Urinary bladder (tissue), 3 donors: ENCODE measurements at regions not wholly inside any gene's neighbourhood (a gene's known extent, or its start where the extent isn't known, plus 50 kb on each side); places are given as distances from the start of the nearest gene placed in this dataset.

Source experiments
- DNase-seq: peaks from one replicate; pipeline ENCODE4 v3.0.0-alpha.2; 2015; ENCODE audit errors: extremely low spot score
- H3K27ac ChIP-seq: one replicate; pipeline ENCODE4 v1.5.1; 2013; ENCODE audit warnings: low read depth, mild to moderate bottlenecking, moderate library complexity
- H3K36me3 ChIP-seq: one replicate; pipeline ENCODE4 v1.6.1; 2013; ENCODE audit warnings: mild to moderate bottlenecking, moderate library complexity; ENCODE audit not compliant: insufficient read depth
- H3K4me1 ChIP-seq: one replicate; pipeline ENCODE4 v1.6.1; 2013; ENCODE audit warnings: mild to moderate bottlenecking, moderate library complexity; ENCODE audit not compliant: insufficient read depth
- H3K4me3 ChIP-seq: one replicate; pipeline ENCODE4 v1.5.1; 2013; ENCODE audit warnings: low read depth, low read length
- WGBS: extraction: QIAGEN DNeasy Blood & Tissue Kit; methylation state at CpG from one replicate; pipeline ENCODE4 v1.1.7; 2013; 5-methylcytosine and 5-hydroxymethylcytosine counted together
- donor health status: healthy with polysubstance abuse.
- donor health status: healthy.

DNA sequence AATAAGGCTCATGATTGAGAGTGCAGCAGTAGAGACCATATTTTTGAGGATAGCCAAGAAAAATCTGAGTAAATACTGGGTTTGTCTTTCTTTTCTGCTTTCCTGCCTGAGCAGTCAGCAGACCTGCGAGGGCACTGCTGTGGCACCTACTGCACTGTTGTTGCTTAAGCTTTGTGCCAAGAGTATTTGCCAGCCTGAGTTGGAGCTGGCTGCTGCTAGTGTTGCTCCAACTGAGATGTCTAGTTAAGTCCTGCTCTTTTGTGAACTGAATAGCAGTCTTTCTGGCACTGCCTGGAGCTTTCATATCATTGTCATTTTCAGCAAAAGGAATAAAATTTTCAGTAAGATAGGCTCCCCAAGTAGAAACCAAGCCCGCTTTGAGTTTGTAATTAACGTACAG, 214.5 kb upstream of the P2RY1 start:
- no peaks in the 10 kb centered on the region for H3K4me1 ChIP-seq

DNA sequence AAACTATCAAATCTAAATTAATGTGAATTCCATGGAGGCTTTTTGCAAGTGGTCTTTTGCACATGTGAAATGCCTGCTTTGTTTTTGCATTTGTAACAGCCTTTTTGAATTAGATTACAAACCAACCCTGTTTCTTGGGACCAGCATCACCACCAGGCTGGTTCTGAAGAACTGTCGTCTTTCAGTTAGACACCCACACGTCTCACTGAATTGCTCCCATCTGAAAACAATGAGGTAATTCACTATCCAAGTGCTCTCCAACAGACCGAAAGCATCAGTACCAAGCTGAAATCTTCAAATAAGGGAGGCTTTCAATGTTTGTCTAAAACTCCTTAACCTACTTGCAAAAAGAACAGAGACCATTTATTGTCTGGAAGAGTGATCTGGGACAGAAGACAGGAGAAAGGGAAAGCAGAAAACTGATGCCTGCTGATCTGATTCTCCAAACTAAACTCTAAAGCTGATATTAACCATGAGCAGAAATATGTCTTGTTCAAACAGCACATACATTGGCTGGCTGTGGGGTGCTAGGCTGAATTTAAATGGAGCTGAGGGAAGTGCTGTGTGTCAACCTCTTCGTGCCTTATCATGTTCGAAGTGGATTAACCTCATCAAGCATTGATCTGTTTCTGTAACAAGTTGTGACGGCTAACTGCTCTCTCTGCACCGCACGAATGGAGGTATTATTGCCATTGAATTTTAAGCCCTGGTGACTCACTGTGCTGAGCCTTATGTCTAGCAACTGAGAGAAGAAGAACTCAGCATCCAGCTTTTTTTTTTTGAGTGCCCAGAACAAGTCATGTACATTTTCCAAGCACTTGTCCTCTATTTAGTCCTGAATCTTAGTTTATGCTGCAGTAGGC, 213.7 kb upstream of the P2RY1 start:
- Histone ChIP-seq H3K4me3 (no peak overlapping the region), H3K27ac (no peak overlapping the region), H3K36me3 (no peaks in the 10 kb centered on the region), H3K4me1 (no peaks in the 10 kb centered on the region)
- WGBS, result 38% methylated on average over 8 of the region's 8 CpGs
- no peak for DNase-seq

More for the DNA sequence above, 214.5 kb upstream of the P2RY1 start:
- Histone ChIP-seq H3K36me3 (no peaks in the 10 kb centered on the region), H3K4me3 (no peak overlapping the region), H3K27ac (no peak overlapping the region)
- no peak for DNase-seq
- WGBS, result 79% methylated on average over 3 of the region's 3 CpGs

DNA sequence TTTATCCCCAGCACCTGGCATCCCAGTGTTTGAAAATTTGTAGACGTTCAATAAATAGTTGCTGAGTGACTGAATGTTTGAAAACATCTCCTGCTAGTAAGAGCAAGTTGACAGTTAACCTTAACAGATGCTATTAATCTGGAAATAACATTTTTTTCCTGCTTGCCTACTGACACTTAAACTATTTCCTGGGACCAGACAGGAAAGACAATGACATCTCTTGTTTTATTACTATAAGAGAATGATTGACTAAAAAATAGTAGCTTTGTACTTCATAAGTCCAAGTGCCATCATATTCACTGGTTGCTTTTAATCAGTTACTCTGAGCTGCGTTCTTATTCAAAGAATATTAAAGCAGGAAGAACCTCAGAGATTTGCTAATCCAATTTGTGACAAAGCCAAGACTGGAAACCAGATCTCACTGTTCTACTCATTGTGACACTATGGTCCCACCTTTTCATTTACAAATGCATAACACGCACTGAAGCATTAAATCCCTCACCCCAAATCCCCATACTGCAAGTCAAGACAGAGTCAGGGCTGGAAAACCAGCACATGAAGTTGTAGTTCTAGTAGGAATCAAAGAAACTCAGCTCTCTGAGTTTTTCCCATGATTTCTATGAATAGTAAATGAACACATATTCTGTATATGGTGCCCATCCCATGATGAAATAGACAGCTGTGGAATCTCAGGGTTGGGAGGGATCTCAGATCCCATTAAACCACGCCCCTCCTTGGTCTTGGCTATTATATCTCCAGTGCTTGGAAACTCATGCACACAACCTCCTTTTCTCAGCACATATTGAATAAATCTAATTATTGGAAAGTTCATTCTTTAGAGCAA, 212.7 kb upstream of the P2RY1 start:
- WGBS, result 66% methylated on average over 4 of the region's 4 CpGs
- no peak overlapping the region for H3K27ac ChIP-seq
- no peak for DNase-seq

DNA sequence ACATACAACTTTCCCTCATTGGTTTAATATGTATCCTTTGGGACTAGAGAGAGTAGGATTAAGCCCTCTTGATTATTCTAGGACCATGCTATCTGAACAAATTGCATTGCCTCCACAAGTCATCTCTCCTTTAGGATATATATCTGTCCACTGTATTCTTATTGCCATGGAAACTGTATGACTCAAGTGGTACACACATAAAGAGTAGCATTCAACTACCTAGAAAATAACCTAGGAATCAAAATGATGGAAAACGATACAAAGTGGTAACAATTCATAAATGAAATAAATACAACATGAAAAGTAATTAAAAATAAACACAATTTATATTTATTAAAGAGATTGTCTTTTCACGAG, 212.1 kb upstream of the P2RY1 start:
- WGBS, result 78% methylated on average over 2 of the region's 2 CpGs
- no peak for DNase-seq
- no peak overlapping the region for H3K4me3 ChIP-seq
- no peaks in the 10 kb centered on the region for H3K36me3 ChIP-seq
- H3K27ac ChIP-seq, result no peak overlapping the region
- H3K4me1 ChIP-seq, result no peaks in the 10 kb centered on the region

More for the DNA sequence above, 212.7 kb upstream of the P2RY1 start:
- no peaks in the 10 kb centered on the region for H3K36me3 ChIP-seq
- no peaks in the 10 kb centered on the region for H3K4me1 ChIP-seq
- no peak overlapping the region for H3K4me3 ChIP-seq

DNA sequence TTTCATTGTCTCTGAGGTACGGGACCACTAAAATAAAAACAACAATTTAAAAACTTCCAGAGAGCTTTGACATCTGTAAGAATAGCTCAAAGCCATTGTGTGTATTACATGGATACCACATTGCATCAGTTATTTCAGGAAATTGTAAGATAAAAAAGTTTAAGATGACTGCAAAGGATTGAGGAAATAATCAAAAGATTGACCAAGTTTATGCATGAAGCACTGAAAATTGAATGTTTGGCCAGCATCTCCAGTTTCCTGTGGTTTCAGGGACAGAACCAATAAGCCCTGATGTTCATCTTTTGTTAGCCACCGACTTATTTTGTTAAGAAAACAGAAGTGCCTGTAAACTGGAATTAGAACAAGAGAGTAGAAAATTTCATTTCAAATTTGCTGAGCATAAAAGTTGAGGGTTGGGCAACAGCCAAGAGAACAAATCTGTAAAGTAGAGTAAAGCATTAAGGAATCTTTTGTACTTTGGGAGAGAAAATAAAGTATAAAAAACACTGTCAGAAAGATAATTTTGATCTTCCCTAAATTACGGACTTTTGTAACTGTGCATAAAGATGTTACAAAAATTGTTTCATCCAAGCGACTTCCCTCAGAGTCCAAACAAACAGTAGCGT, 211.5 kb upstream of the P2RY1 start:
- Histone ChIP-seq H3K4me1 (no peaks in the 10 kb centered on the region), H3K4me3 (no peak overlapping the region), H3K27ac (no peak overlapping the region), H3K36me3 (no peaks in the 10 kb centered on the region)
- no peak for DNase-seq
- WGBS, result 59% methylated on average over 5 of the region's 5 CpGs

DNA sequence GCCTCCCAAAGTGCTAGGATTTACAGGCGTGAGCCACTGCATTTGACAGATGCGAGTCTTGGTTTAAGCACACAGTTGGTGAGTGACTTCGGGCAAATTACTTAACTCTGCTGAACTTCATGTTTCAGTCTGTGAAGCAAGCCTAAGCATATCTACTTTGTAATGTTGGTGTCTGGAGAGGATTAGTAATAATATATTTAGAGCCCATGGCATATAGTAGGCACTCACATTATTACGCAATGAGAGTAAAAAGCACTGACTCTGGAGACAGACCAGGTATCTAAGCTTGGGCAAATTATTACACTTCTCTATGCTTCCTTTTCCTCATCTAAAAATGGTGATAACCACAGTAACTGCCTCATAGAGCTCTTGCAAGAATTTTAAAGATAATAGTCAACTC, 208.7 kb upstream of the P2RY1 start:
- H3K27ac ChIP-seq, result no peak overlapping the region
- no peak overlapping the region for H3K4me3 ChIP-seq
- no peaks in the 10 kb centered on the region for H3K4me1 ChIP-seq
- WGBS, result 95% methylated on average over 4 of the region's 4 CpGs
- DNase-seq, result no peak
- no peaks in the 10 kb centered on the region for H3K36me3 ChIP-seq

DNA sequence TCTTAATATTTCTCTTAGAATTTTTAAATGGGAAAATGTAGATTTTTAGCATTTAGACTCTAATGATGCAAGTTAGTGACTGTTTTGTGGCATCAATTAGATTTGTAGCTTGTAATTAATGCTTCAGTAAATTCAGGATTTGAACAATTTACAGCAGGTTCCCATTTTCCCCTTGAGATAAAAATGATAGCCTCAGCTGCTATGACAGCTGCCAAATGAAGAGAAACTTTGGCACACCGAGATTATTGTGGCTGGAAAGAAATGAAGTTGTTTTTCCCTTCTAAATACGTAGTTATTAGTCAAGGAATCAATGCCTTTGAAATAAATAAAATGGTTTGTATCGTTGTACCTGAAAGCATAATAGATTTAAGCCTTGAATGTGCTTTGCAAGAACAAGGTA, 206.4 kb upstream of the P2RY1 start:
- no peak for DNase-seq
- Histone ChIP-seq H3K4me3 (no peak overlapping the region), H3K27ac (no peak overlapping the region), H3K36me3 (no peaks in the 10 kb centered on the region), H3K4me1 (no peaks in the 10 kb centered on the region)
- 72% methylated on average over 3 of the region's 3 CpGs for WGBS

DNA sequence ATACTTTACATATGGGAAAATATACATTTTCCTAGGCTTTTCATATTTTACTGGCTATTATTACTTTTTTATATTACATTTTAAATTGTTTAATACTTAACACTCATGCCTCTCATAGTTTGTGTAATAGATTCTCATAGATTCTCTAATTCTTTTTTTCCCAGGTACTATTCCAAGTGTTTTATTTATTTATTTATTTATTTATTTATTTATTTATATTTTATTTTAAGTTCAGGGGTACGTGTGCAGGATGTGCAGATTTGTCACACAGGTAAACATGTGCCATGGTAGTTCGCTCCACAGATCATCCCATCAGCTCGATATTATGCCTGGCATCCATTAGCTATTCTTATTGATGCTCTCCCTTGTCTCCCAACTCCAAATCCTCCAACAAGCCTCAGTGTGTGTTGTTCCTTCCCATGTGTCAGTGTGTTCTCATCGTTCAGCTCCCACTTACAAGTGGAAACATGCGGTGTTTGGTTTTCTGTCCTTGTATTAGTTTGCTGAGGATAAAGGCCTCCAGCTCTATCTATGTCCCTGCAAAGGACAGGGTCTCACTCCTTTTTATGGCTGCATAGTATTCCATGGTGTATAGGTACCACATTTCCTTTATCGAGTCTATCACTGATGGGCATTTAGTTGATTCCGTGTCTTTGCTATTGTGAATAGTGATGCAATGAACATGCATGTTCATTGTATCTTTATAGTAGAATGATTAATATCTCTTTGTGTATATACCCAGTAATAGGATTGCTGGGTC, 205.4 kb upstream of the P2RY1 start:
- Histone ChIP-seq H3K4me1 (no peaks in the 10 kb centered on the region), H3K27ac (no peak overlapping the region), H3K36me3 (no peaks in the 10 kb centered on the region), H3K4me3 (no peak overlapping the region)
- no peak for DNase-seq
- WGBS, result 96% methylated on average over 7 of the region's 7 CpGs

DNA sequence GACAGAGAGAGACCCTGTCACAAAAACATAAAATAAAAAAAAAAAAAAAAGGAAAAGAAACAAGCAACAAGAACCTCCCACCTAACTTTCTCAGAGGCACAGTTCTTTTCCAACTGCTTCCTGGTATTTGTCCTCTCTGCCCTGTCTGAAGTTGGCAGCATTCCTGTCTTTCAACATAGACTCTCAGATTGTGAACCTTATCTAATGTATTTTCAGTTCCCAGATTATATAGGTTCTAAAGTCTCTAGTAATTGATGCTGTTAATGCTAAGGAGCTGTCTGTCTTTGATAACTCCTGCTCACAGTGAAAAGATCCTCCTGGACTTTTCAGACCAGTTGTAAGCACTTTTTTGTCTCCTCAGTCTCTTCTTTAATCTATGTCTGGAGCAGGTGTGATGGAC, 199.5 kb upstream of the P2RY1 start:
- DNase-seq, result no peak
- Histone ChIP-seq H3K36me3 (no peaks in the 10 kb centered on the region), H3K4me3 (no peak overlapping the region), H3K27ac (no peak overlapping the region), H3K4me1 (no peaks in the 10 kb centered on the region)

DNA sequence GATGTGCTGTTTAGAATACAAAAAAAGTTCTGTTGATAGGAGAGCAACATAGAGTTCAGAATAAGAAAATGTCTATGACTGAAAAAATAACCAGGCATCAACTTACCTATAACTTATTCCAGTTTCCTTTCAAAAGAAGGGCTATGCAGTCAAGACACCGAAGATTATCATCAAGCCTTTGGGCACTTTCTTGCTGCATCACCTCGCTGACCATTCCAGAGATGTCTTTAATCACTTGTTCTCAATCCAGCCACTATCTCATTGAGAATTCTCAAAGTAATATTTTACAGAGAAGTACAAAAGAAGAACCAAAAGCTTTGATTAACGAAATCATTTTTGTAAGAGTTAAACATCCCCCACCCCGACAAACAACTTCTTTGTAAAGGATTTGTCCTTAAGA, 198.3 kb upstream of the P2RY1 start:
- H3K36me3 ChIP-seq, result no peaks in the 10 kb centered on the region
- H3K4me1 ChIP-seq, result no peaks in the 10 kb centered on the region
- H3K27ac ChIP-seq, result no peak overlapping the region
- no peak for DNase-seq
- H3K4me3 ChIP-seq, result no peak overlapping the region
- WGBS, result 79% methylated on average over 4 of the region's 4 CpGs

DNA sequence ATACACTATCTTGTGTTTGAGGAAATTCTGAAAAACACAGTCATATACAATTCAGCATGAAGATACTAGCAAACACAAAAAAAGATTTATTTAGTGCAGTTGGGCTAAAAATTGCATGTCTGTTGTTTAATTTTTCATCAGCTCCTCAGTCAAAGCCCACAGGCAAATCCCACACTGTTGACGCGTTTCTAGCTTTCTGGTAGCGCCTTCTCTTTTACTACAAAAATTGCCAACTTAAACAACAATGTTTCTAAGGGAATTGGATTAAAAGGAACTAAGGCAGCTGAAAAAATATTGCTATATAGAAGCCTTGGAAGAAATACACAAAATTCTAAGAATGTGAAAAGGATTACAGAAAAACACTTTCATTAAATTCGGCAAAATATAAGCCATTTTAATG, 196.7 kb upstream of the P2RY1 start:
- no peak for DNase-seq
- Histone ChIP-seq H3K27ac (no peak overlapping the region), H3K36me3 (no peaks in the 10 kb centered on the region), H3K4me3 (no peak overlapping the region), H3K4me1 (no peaks in the 10 kb centered on the region)
- WGBS, result 87% methylated on average over 4 of the region's 4 CpGs

DNA sequence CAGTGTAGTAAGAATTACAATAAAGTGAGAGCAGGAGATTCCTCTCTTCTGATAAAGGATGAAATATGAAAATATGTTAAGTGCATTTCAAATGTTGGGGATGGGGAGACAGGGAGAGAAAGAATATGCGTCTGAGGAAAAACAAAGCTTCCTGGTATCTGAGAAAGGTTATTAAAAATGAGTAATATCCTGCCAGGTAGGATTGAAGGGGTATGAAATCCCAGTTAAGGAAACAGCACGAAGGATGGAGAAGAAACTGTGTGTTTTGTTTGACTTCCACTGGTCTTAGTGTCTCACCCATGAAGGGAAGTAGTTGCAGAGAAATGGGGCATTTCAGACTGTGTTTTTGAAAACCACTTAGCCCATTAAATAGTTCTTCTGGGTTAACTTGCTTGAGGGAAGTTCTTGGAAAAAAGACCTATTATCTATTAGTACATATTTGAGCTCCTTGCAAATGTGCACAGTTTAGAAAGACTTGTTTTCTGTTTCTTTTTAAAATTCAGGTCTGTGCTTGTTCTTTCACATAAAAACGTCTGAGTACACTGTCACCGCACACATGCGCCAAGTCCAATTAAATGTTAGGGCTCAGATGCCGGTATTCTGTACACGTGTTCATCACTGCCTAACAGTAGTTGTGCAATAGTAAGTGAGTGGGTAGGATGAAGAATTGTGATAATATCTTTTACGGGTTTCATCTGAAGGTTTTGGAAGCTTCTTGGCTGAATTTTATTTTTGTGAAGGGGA, 196.1 kb upstream of the P2RY1 start:
- H3K4me3 ChIP-seq, result no peak overlapping the region
- 29% methylated on average over 8 of the region's 8 CpGs for WGBS
- H3K36me3 ChIP-seq, result no peaks in the 10 kb centered on the region
- peak; percentile 76 for DNase-seq
- no peak overlapping the region for H3K27ac ChIP-seq
- H3K4me1 ChIP-seq, result no peaks in the 10 kb centered on the region

DNA sequence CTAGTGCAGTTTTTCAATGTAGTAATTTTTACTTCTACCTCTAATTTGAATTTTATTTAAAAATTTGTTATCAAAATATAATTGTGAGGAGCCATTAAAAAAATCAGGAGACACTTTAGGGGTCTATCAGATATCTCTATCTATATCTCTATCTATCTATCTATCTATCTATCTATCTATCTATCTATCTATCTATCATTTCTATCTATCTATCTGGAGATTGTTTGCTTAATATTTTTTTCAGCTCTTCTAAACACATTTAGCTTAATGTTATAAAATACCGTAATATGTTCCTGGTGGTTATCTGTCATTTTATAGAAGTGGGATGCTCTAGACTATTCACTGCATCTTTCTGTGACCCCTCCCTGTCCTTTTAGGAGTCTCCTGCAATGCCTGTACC, 193.7 kb upstream of the P2RY1 start:
- no peak for DNase-seq
- 97% methylated on average over 1 of the region's 1 CpG for WGBS

More for the DNA sequence above, 193.7 kb upstream of the P2RY1 start:
- Histone ChIP-seq H3K27ac (no peak overlapping the region), H3K4me3 (no peak overlapping the region), H3K36me3 (no peaks in the 10 kb centered on the region), H3K4me1 (no peaks in the 10 kb centered on the region)
